Breast epithelium (tissue), 4 donors: ENCODE measurements at regions not wholly inside any gene's neighbourhood (a gene's known extent, or its start where the extent isn't known, plus 50 kb on each side); places are given as distances from the start of the nearest gene placed in this dataset.

Source experiments
- DNase-seq, 2 donors: peaks; one replicate each; pipeline ENCODE4 v3.0.0-alpha.2; 2019; ENCODE audit warnings: low spot score in 2 of 2
- H3K27ac ChIP-seq, 2 donors: fragments of 200-600 bp; sonication (generic) in 1 of 2; one replicate each; pipeline ENCODE4 v1.5.1; 2016 to 2019; ENCODE audit warnings: mild to moderate bottlenecking in 1 of 2
- H3K27me3 ChIP-seq, 2 donors: fragments of 200-600 bp; sonication (generic) in 1 of 2; one replicate each; pipeline versions ENCODE4 v1.5.1 to v1.6.0; 2017 to 2019; ENCODE audit warnings: control low read depth in 1 of 2, mild to moderate bottlenecking in 1 of 2
- H3K36me3 ChIP-seq: fragments of 200-600 bp; one replicate; pipeline ENCODE4 v1.5.1; 2019
- H3K4me1 ChIP-seq, 2 donors: fragments of 200-600 bp; sonication (generic); one replicate each; pipeline ENCODE4 v1.5.1; 2016 to 2019; ENCODE audit warnings: control low read depth in 1 of 2
- H3K4me3 ChIP-seq, 3 donors: fragments of 200-600 bp; sonication (generic); 1 replicate in 2 of 3; 2 replicates in 1 of 3; pipeline ENCODE4 v1.5.1; 2016 to 2019; ENCODE audit warnings: mild to moderate bottlenecking in 3 of 3, moderate library complexity in 2 of 3
- H3K9me3 ChIP-seq, 2 donors: fragments of 200-600 bp; sonication (generic) in 1 of 2; one replicate each; pipeline ENCODE4 v1.5.1; 2016 to 2019; ENCODE audit warnings: control low read depth in 1 of 2
- POLR2A ChIP-seq: fragments of 450-650 bp; IDR thresholded peaks from one replicate; pipeline ENCODE4 v1.6.1; 2016; ENCODE audit warnings: antibody characterized with exemption, mild to moderate bottlenecking, moderate library complexity
- POLR2AphosphoS5 ChIP-seq, 3 donors: sonication (generic); formaldehyde crosslinking; IDR thresholded peaks; one replicate each; pipeline ENCODE4 v1.6.1; 2017; ENCODE audit warnings: antibody characterized with exemption in 3 of 3
- intact Hi-C: fragments of 100-400 bp; cut with DNase I; formaldehyde crosslinking; loops from one replicate; pipeline ENCODE4 v1.15.1; 2023; ENCODE audit warnings: low total_unique reads
- TF ChIP-seq, protein P1 (sequence below), 3 donors: fragments of 450-650 bp; IDR thresholded peaks; one replicate each; pipeline ENCODE4 v1.5.1; 2016 to 2017; ENCODE audit warnings: antibody characterized with exemption in 3 of 3, mild to moderate bottlenecking in 3 of 3, moderate library complexity in 3 of 3

DNA sequence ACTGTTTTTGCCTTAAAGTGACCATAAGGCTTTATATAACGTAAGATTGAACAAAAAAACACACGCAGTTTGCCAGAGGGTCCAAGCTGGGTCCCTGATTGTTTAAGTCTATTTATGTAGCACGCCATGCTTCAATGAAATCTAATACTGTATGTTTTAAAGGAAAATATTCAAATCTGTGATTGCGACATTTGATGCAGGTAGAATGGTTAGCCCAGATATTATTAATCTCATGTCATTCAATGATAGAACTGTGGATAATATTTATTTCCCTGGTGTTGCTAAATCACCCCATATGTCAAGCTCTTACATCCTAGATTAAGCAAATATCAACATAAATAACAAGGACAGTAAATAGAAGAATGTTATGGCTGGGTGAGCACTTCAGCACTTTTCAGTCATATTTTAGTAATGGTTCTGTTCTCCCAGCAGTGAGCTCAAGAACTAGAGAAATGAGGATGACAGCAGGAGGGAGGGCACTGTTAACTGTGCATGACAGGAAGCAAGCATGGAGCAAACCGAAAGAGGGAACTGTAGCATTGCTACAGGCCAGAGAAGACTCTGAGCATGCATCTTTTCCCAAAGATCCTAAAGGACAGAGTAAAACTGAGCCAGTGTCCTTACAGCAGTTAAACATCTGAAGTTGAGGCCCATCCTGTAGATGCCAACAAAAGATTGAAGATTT is 465.7 kb upstream of the MGAT4C start:
- Histone ChIP-seq H3K27ac (no peak overlapping the region), H3K9me3 (no peaks in the 10 kb centered on the region), H3K27me3 (no peaks in the 10 kb centered on the region), H3K4me3 (no peak overlapping the region), H3K4me1 (no peaks in the 10 kb centered on the region), H3K36me3 (no peaks in the 10 kb centered on the region)
- no peak for TF ChIP-seq POLR2A
- TF ChIP-seq POLR2AphosphoS5 (IDR thresholded peaks at IDR 0.05): no peak
- TF ChIP-seq, protein P1, sequence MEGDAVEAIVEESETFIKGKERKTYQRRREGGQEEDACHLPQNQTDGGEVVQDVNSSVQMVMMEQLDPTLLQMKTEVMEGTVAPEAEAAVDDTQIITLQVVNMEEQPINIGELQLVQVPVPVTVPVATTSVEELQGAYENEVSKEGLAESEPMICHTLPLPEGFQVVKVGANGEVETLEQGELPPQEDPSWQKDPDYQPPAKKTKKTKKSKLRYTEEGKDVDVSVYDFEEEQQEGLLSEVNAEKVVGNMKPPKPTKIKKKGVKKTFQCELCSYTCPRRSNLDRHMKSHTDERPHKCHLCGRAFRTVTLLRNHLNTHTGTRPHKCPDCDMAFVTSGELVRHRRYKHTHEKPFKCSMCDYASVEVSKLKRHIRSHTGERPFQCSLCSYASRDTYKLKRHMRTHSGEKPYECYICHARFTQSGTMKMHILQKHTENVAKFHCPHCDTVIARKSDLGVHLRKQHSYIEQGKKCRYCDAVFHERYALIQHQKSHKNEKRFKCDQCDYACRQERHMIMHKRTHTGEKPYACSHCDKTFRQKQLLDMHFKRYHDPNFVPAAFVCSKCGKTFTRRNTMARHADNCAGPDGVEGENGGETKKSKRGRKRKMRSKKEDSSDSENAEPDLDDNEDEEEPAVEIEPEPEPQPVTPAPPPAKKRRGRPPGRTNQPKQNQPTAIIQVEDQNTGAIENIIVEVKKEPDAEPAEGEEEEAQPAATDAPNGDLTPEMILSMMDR (IDR thresholded peaks at IDR 0.05): no peak
- DNase-seq: no peak
- intact Hi-C loops: no loop called here

DNA sequence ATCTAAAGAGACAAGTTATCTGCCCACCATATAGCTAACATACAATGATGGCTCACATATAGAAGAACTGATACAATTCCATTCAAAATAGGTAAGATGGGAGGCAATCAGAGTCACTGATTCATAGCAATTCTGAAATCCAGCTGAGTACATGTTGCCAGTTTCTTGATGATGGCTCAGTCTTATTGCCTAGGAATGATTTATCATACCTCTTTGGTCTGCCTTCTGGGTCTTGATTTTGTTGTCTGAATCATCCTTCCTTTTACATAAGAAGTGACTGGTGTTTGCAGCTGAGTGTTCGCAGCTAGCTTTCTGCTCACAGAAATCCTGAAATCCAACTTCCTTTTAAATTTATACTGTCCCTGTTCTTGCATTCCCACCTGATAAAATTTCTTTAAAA is 463.2 kb upstream of the MGAT4C start:
- H3K27me3 ChIP-seq: no peaks in the 10 kb centered on the region
- TF ChIP-seq, protein P1 (IDR thresholded peaks at IDR 0.05): no peak
- TF ChIP-seq POLR2A: no peak
- no peak for TF ChIP-seq POLR2AphosphoS5 (IDR thresholded peaks at IDR 0.05)
- no peak for DNase-seq
- no peaks in the 10 kb centered on the region for H3K4me1 ChIP-seq
- intact Hi-C loops: no loop called here
- no peaks in the 10 kb centered on the region for H3K36me3 ChIP-seq
- no peak overlapping the region for H3K4me3 ChIP-seq
- H3K9me3 ChIP-seq: no peaks in the 10 kb centered on the region
- H3K27ac ChIP-seq: no peak overlapping the region

DNA sequence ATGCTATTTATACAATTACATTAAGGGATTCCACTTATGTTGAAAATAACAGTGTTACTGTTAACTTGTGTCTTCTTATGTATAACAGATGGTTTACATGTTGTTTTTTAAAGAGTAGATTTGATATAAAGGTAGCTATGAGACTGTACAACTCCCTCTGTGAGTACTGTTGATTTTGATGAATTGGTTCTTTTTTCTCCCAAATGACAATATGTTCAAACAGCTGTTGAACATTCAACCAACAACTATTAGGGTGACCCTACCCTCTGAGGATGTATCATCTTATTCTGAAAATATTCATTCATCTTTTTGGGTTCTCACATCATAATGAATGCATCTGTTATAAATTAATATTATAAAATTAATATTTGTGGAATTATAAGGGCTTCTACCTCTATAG is 456.9 kb upstream of the MGAT4C start:
- H3K4me1 ChIP-seq: no peaks in the 10 kb centered on the region
- no peaks in the 10 kb centered on the region for H3K36me3 ChIP-seq
- TF ChIP-seq, protein P1 (IDR thresholded peaks at IDR 0.05): no peak
- no peak for TF ChIP-seq POLR2A
- no peak for TF ChIP-seq POLR2AphosphoS5 (IDR thresholded peaks at IDR 0.05)
- no peak for DNase-seq
- no peak overlapping the region for H3K27ac ChIP-seq
- H3K9me3 ChIP-seq: no peaks in the 10 kb centered on the region
- H3K4me3 ChIP-seq: no peak overlapping the region
- H3K27me3 ChIP-seq: no peaks in the 10 kb centered on the region
- intact Hi-C loops: no loop called here

DNA sequence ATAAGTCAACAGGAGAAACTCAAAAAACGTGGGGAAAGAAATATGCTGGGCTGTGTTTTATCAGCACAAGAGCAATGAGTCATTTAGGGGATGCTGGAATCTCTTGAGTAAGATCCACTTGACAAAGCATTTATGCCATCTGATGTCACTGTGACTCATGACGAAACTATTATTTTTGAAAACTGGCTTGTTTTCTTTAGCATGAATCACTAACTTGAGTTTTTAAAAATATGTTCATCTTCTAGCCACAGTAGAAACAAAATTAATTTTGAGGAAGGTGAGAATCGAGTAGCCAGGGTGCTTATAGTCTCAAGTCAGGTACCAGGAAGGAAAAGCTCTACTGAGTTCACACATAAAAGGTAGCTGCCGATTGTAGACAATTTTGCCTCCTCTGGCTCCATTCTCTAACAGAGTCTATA is 456.2 kb upstream of the MGAT4C start:
- TF ChIP-seq, protein P1 (IDR thresholded peaks at IDR 0.05): no peak
- TF ChIP-seq POLR2A: no peak
- no peak for TF ChIP-seq POLR2AphosphoS5 (IDR thresholded peaks at IDR 0.05)
- DNase-seq: no peak
- intact Hi-C loops: no loop called here

DNA sequence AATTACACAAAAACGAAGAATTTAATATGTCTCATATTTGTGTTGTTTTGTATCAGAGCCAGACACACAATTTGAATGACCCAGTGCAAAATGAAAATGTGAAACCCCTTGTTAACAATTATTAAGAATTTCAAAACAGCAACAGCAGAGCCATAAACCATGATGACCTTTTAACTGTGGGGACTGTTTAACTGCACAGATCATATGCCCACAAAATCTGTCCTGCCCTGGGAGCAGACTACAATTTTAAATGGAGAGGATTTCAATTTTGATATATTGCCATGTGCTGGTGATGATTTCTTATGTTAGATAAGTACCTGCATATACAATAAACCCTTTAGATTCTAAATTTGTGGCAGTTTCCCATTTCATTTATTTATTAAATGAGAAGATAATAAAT is 455.5 kb upstream of the MGAT4C start:
- Histone ChIP-seq H3K27ac (no peak overlapping the region), H3K4me1 (no peaks in the 10 kb centered on the region), H3K36me3 (no peaks in the 10 kb centered on the region), H3K27me3 (no peaks in the 10 kb centered on the region), H3K4me3 (no peak overlapping the region), H3K9me3 (peaks cover 0 to 8% of the 10 kb centered on the region in 2 donors)
- intact Hi-C loops: no loop called here
- TF ChIP-seq, protein P1 (IDR thresholded peaks at IDR 0.05): no peak
- TF ChIP-seq POLR2AphosphoS5 (IDR thresholded peaks at IDR 0.05) (no peak), POLR2A (no peak)
- no peak for DNase-seq

More for the DNA sequence above, 456.2 kb upstream of the MGAT4C start:
- no peaks in the 10 kb centered on the region for H3K36me3 ChIP-seq
- H3K27ac ChIP-seq: no peak overlapping the region
- H3K27me3 ChIP-seq: no peaks in the 10 kb centered on the region
- H3K9me3 ChIP-seq: peaks cover 0 to 1% of the 10 kb centered on the region in 2 donors
- no peaks in the 10 kb centered on the region for H3K4me1 ChIP-seq
- H3K4me3 ChIP-seq: no peak overlapping the region
